Cardiac muscle cell (in vitro differentiated cells and primary cell): ENCODE measurements at regions not wholly inside any gene's neighbourhood (a gene's known extent, or its start where the extent isn't known, plus 50 kb on each side); places are given as distances from the start of the nearest gene placed in this dataset.
A peak's percentile ranks its signal among the peaks of the same experiment; 100 is the strongest.
"Not testable (repeated sequence)": the region's sequence is repeated elsewhere in the genome, so short reads cannot be mapped to it uniquely, and the experiment has no call there.

Experiments
- DNase-seq, 2 donors: peaks; one replicate each; pipeline versions ENCODE4 v3.0.0 to v3.0.0-alpha.2; 2010 to 2017; ENCODE audit warnings: low read depth in 1 of 2, low spot score in 1 of 2
- H3K27ac ChIP-seq: fragments of 200-600 bp; sonication (generic); 2 replicates; pipeline ENCODE4 v1.5.1; 2016
- H3K27me3 ChIP-seq: fragments of 200-600 bp; sonication (generic); 2 replicates; pipeline ENCODE4 v1.6.0; 2016; ENCODE audit warnings: control low read depth
- H3K36me3 ChIP-seq: fragments of 200-600 bp; sonication (generic); 2 replicates; pipeline ENCODE4 v1.5.1; 2016; ENCODE audit warnings: control low read depth
- H3K4me1 ChIP-seq: fragments of 200-600 bp; sonication (generic); 2 replicates; pipeline ENCODE4 v1.8.1; 2017; ENCODE audit warnings: low read depth, mild to moderate bottlenecking, mixed run types
- H3K4me3 ChIP-seq: fragments of 200-600 bp; sonication (generic); 2 replicates; pipeline ENCODE4 v1.5.1; 2016; ENCODE audit warnings: mild to moderate bottlenecking
- H3K9me3 ChIP-seq: fragments of 200-600 bp; sonication (generic); 2 replicates; pipeline ENCODE4 v1.5.1; 2017; ENCODE audit warnings: low read depth, mild to moderate bottlenecking, control low read depth
- TF ChIP-seq, protein P1 (sequence below): IDR thresholded peaks from 2 replicates; pipeline ENCODE4 v1.5.1; 2012; ENCODE audit warnings: low read depth, mild to moderate bottlenecking, low read length

DNA sequence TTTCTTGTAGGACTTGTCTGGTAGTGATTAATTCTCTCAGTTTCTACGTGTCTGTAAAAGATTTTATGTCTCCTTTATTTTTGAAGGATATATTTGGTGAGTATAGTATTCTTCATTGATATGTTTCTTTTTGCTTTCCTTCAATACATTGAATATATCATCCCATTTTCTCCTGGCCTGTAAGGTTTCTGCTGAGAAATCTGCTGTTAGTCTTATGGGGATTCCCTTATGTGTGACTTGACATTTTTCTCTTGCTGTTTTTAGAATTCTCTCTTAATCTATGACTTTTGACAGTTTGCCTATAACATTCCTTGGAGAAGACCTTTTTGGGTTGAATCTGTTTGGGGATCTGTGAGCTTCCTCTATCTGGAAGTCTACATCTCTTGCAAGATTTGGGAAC, 281.0 kb upstream of the MEIS1 start:
- no peak for DNase-seq
- H3K4me1 ChIP-seq: no peaks in the 10 kb centered on the region
- H3K36me3 ChIP-seq: no peaks in the 10 kb centered on the region
- TF ChIP-seq, protein P1, sequence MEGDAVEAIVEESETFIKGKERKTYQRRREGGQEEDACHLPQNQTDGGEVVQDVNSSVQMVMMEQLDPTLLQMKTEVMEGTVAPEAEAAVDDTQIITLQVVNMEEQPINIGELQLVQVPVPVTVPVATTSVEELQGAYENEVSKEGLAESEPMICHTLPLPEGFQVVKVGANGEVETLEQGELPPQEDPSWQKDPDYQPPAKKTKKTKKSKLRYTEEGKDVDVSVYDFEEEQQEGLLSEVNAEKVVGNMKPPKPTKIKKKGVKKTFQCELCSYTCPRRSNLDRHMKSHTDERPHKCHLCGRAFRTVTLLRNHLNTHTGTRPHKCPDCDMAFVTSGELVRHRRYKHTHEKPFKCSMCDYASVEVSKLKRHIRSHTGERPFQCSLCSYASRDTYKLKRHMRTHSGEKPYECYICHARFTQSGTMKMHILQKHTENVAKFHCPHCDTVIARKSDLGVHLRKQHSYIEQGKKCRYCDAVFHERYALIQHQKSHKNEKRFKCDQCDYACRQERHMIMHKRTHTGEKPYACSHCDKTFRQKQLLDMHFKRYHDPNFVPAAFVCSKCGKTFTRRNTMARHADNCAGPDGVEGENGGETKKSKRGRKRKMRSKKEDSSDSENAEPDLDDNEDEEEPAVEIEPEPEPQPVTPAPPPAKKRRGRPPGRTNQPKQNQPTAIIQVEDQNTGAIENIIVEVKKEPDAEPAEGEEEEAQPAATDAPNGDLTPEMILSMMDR: no peak
- H3K27me3 ChIP-seq: no peaks in the 10 kb centered on the region
- no peaks in the 10 kb centered on the region for H3K9me3 ChIP-seq
- no peak overlapping the region for H3K27ac ChIP-seq
- H3K4me3 ChIP-seq: no peak overlapping the region

DNA sequence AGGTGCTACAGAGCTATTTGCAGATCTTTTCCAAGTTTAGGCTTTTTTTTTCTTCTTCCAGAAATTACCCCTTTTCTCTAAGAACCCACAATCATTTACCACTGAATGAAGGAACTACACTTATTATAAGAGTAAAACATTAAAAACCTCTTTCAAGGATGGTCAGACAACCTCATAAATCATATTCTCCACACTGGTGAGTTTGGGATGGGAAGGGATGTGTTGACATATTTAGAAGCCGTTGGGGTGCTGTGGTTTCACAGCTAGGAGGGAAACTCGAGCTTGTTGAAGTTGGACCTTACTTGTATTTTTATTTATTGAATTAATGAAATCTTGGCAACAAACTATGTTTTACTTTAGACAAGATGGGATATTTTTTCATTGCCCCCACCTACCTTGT, 289.4 kb upstream of the MEIS1 start:
- Histone ChIP-seq H3K27me3 (no peaks in the 10 kb centered on the region), H3K27ac (no peak overlapping the region), H3K4me1 (peaks cover 6% of the 10 kb centered on the region), H3K9me3 (no peaks in the 10 kb centered on the region), H3K36me3 (no peaks in the 10 kb centered on the region), H3K4me3 (no peak overlapping the region)
- no peak for DNase-seq
- TF ChIP-seq, protein P1: no peak

GRCh38 chr2:66144324-66144723, 290.6 kb upstream of the MEIS1 start:
- H3K4me3 ChIP-seq, H3K36me3 ChIP-seq, H3K9me3 ChIP-seq, H3K27me3 ChIP-seq, DNase-seq, H3K4me1 ChIP-seq, H3K27ac ChIP-seq: not testable (repeated sequence)

GRCh38 chr2:66137606-66138130, 297.3 kb upstream of the MEIS1 start:
- no peaks in the 10 kb centered on the region for H3K4me1 ChIP-seq
- H3K27me3 ChIP-seq: no peaks in the 10 kb centered on the region
- TF ChIP-seq, protein P1: no peak
- H3K4me3 ChIP-seq: no peak overlapping the region
- H3K27ac ChIP-seq: no peak overlapping the region
- H3K36me3 ChIP-seq: no peaks in the 10 kb centered on the region
- DNase-seq: no peak
- no peaks in the 10 kb centered on the region for H3K9me3 ChIP-seq

GRCh38 chr2:66134138-66134701, 300.7 kb upstream of the MEIS1 start:
- no peaks in the 10 kb centered on the region for H3K36me3 ChIP-seq
- TF ChIP-seq, protein P1: no peak
- H3K9me3 ChIP-seq: no peaks in the 10 kb centered on the region
- no peaks in the 10 kb centered on the region for H3K4me1 ChIP-seq
- no peaks in the 10 kb centered on the region for H3K27me3 ChIP-seq
- no peak overlapping the region for H3K4me3 ChIP-seq
- no peak overlapping the region for H3K27ac ChIP-seq
- peak in 1 of 2 donors; percentile 1 for DNase-seq

GRCh38 chr2:66127656-66128055, 307.3 kb upstream of the MEIS1 start:
- TF ChIP-seq, protein P1: no peak
- H3K27ac ChIP-seq: no peak overlapping the region
- no peaks in the 10 kb centered on the region for H3K9me3 ChIP-seq
- H3K36me3 ChIP-seq: no peaks in the 10 kb centered on the region
- no peaks in the 10 kb centered on the region for H3K27me3 ChIP-seq
- H3K4me3 ChIP-seq: no peak overlapping the region
- H3K4me1 ChIP-seq: no peaks in the 10 kb centered on the region
- no peak for DNase-seq
